ENCODE measurements at regions not wholly inside any gene's neighbourhood (a gene's known extent, or its start where the extent isn't known, plus 50 kb on each side); places are given as distances from the start of the nearest gene placed in this dataset.
"Not testable (repeated sequence)": the region's sequence is repeated elsewhere in the genome, so short reads cannot be mapped to it uniquely, and the experiment has no call there.

GRCh38 chr4:43586813-43587212 lies 694.3 kb downstream of the GRXCR1 start:
- DNase-seq (ENCODE audit: low read depth, low spot score): no peak
- TF ChIP-seq EZH2 (IDR thresholded peaks at IDR 0.05) (no peak), POLR2AphosphoS5 (IDR thresholded peaks at IDR 0.05; ENCODE audit: borderline replicate concordance, low read depth, low read length) (no peak), FOXP2 (optimal IDR thresholded peaks at IDR 0.05; ENCODE audit: control extremely low read depth, extremely low read length, insufficient read depth) (no peak)
- no peak overlapping the region for H3K27ac ChIP-seq
- no peaks in the 10 kb centered on the region for H3K9me3 ChIP-seq (ENCODE audit: low read depth, low read length)
- no peak overlapping the region for H3K4me3 ChIP-seq
- no peaks in the 10 kb centered on the region for H3K36me3 ChIP-seq (ENCODE audit: insufficient read depth, low read length)
- H3K9ac ChIP-seq (ENCODE audit: insufficient read length): no peak overlapping the region

- DNase-seq (ENCODE audit: low read depth, low spot score): no peak
- no peak overlapping the region for H3K27ac ChIP-seq
- H3K9ac ChIP-seq (ENCODE audit: insufficient read length): no peak overlapping the region
- no peaks in the 10 kb centered on the region for H3K36me3 ChIP-seq (ENCODE audit: insufficient read depth, low read length)
- H3K4me3 ChIP-seq: no peak overlapping the region
- no peaks in the 10 kb centered on the region for H3K9me3 ChIP-seq (ENCODE audit: low read depth, low read length)
- TF ChIP-seq FOXP2 (optimal IDR thresholded peaks at IDR 0.05; ENCODE audit: control extremely low read depth, extremely low read length, insufficient read depth) (no peak), POLR2AphosphoS5 (IDR thresholded peaks at IDR 0.05; ENCODE audit: borderline replicate concordance, low read depth, low read length) (no peak), EZH2 (IDR thresholded peaks at IDR 0.05) (no peak)
Observed at GRCh38 chr4:43587758-43588157, 695.2 kb downstream of the GRXCR1 start.

- Histone ChIP-seq H3K4me3 (no peak overlapping the region), H3K9ac (ENCODE audit: insufficient read length) (no peak overlapping the region), H3K9me3 (ENCODE audit: low read depth, low read length) (no peaks in the 10 kb centered on the region), H3K27ac (no peak overlapping the region), H3K36me3 (ENCODE audit: insufficient read depth, low read length) (no peaks in the 10 kb centered on the region)
- DNase-seq (ENCODE audit: low read depth, low spot score): no peak
- TF ChIP-seq EZH2 (IDR thresholded peaks at IDR 0.05) (no peak), POLR2AphosphoS5 (IDR thresholded peaks at IDR 0.05; ENCODE audit: borderline replicate concordance, low read depth, low read length) (no peak), FOXP2 (optimal IDR thresholded peaks at IDR 0.05; ENCODE audit: control extremely low read depth, extremely low read length, insufficient read depth) (no peak)
Observed at GRCh38 chr4:43607400-43607799, 714.9 kb downstream of the GRXCR1 start.

GRCh38 chr4:43607827-43608461 lies 715.4 kb downstream of the GRXCR1 start:
- TF ChIP-seq FOXP2 (optimal IDR thresholded peaks at IDR 0.05; ENCODE audit: control extremely low read depth, extremely low read length, insufficient read depth) (no peak), POLR2AphosphoS5 (IDR thresholded peaks at IDR 0.05; ENCODE audit: borderline replicate concordance, low read depth, low read length) (no peak), EZH2 (IDR thresholded peaks at IDR 0.05) (no peak)
- Histone ChIP-seq H3K9me3 (ENCODE audit: low read depth, low read length) (no peaks in the 10 kb centered on the region), H3K36me3 (ENCODE audit: insufficient read depth, low read length) (no peaks in the 10 kb centered on the region), H3K4me3 (no peak overlapping the region), H3K27ac (no peak overlapping the region), H3K9ac (ENCODE audit: insufficient read length) (no peak overlapping the region)
- DNase-seq (ENCODE audit: low read depth, low spot score): no peak

GRCh38 chr4:43619219-43619618 lies 726.7 kb downstream of the GRXCR1 start:
- no peaks in the 10 kb centered on the region for H3K9me3 ChIP-seq (ENCODE audit: low read depth, low read length)
- DNase-seq (ENCODE audit: low read depth, low spot score): no peak
- no peak overlapping the region for H3K4me3 ChIP-seq
- no peak overlapping the region for H3K9ac ChIP-seq (ENCODE audit: insufficient read length)
- H3K27ac ChIP-seq: no peak overlapping the region
- TF ChIP-seq POLR2AphosphoS5 (IDR thresholded peaks at IDR 0.05; ENCODE audit: borderline replicate concordance, low read depth, low read length): no peak
- TF ChIP-seq EZH2 (IDR thresholded peaks at IDR 0.05): no peak
- TF ChIP-seq FOXP2 (optimal IDR thresholded peaks at IDR 0.05; ENCODE audit: control extremely low read depth, extremely low read length, insufficient read depth): no peak
- H3K36me3 ChIP-seq (ENCODE audit: insufficient read depth, low read length): no peaks in the 10 kb centered on the region

GRCh38 chr4:43637893-43638292 lies 745.4 kb downstream of the GRXCR1 start:
- H3K9ac ChIP-seq (ENCODE audit: insufficient read length): not testable (repeated sequence)

GRCh38 chr4:43651991-43652390 lies 759.5 kb downstream of the GRXCR1 start:
- TF ChIP-seq EZH2 (IDR thresholded peaks at IDR 0.05) (no peak), FOXP2 (optimal IDR thresholded peaks at IDR 0.05; ENCODE audit: control extremely low read depth, extremely low read length, insufficient read depth) (no peak), POLR2AphosphoS5 (IDR thresholded peaks at IDR 0.05; ENCODE audit: borderline replicate concordance, low read depth, low read length) (no peak)
- Histone ChIP-seq H3K4me3 (no peak overlapping the region), H3K27ac (no peak overlapping the region), H3K36me3 (ENCODE audit: insufficient read depth, low read length) (no peaks in the 10 kb centered on the region), H3K9me3 (ENCODE audit: low read depth, low read length) (no peaks in the 10 kb centered on the region), H3K9ac (ENCODE audit: insufficient read length) (no peak overlapping the region)
- no peak for DNase-seq (ENCODE audit: low read depth, low spot score)

More at GRCh38 chr4:43637893-43638292, 745.4 kb downstream of the GRXCR1 start:
- H3K4me3 ChIP-seq; H3K27ac ChIP-seq; DNase-seq (ENCODE audit: low read depth, low spot score); H3K36me3 ChIP-seq (ENCODE audit: insufficient read depth, low read length); H3K9me3 ChIP-seq (ENCODE audit: low read depth, low read length): not testable (repeated sequence)

- H3K36me3 ChIP-seq (ENCODE audit: insufficient read depth, low read length); H3K27ac ChIP-seq; H3K9ac ChIP-seq (ENCODE audit: insufficient read length); H3K9me3 ChIP-seq (ENCODE audit: low read depth, low read length); H3K4me3 ChIP-seq; DNase-seq (ENCODE audit: low read depth, low spot score): not testable (repeated sequence)
Observed at GRCh38 chr4:43659547-43659946, 767.0 kb downstream of the GRXCR1 start.

GRCh38 chr4:43672265-43672885 lies 776.2 kb downstream of the KCTD8 start:
- not testable (repeated sequence) for H3K27ac ChIP-seq; H3K9ac ChIP-seq (ENCODE audit: insufficient read length); H3K4me3 ChIP-seq; H3K36me3 ChIP-seq (ENCODE audit: insufficient read depth, low read length); DNase-seq (ENCODE audit: low read depth, low spot score); H3K9me3 ChIP-seq (ENCODE audit: low read depth, low read length)

All from SK-N-MC (cell line).